Endothelial cell of umbilical vein (primary cell): ENCODE measurements at regions not wholly inside any gene's neighbourhood (a gene's known extent, or its start where the extent isn't known, plus 50 kb on each side); places are given as distances from the start of the nearest gene placed in this dataset.

ENCODE experiments used
- BruUV-seq: library from RNA; stranded (reverse); fragments of 400-500 nt; replicated peaks from 2 replicates; lab custom pipeline; 2021; lab: Mats Ljungman, UMichigan
- CTCF ChIA-PET: fragments of 300-600, 350-600 bp; sonication (Branson Sonifier 250); formaldehyde crosslinking; loops from one replicate; lab custom pipeline; 2021; ENCODE audit warnings: antibody characterized with exemption, inconsistent platforms; lab: Charles Lee
- POLR2A ChIA-PET: fragments of 300-600, 350-600 bp; sonication (Branson Sonifier 250); formaldehyde crosslinking; loops from one replicate; lab custom pipeline; 2021; ENCODE audit warnings: antibody characterized with exemption, inconsistent platforms; lab: Charles Lee
- DNase-seq: peaks from one replicate; pipeline ENCODE4 v3.0.0-alpha.2; 2011; ENCODE audit warnings: low read depth, low spot score
- FAIRE-seq: peaks from 2 replicates; lab custom pipeline; 2011; peaks lifted over from hg19 to GRCh38; lab: Jason Lieb, UNC
- H2AFZ ChIP-seq: 2 replicates; pipeline ENCODE4 v1.6.0; 2012; ENCODE audit warnings: low read depth, low read length, control low read depth, inconsistent platforms
- H3K27ac ChIP-seq: 2 replicates; pipeline ENCODE4 v1.5.1; 2011; ENCODE audit warnings: low read depth, mild to moderate bottlenecking, control low read depth, low read length, moderate library complexity; ENCODE audit not compliant: insufficient read depth
- H3K27me3 ChIP-seq, 2 experiments: 2 replicates each; pipeline versions ENCODE4 v1.6.0 to v1.6.1; 2011; ENCODE audit warnings: low read length in 2 of 2, mixed read lengths in 1 of 2; ENCODE audit not compliant: control insufficient read depth in 2 of 2, insufficient read depth in 2 of 2
- H3K36me3 ChIP-seq, 2 experiments: 2 replicates in 1 of 2; 3 replicates in 1 of 2; pipeline ENCODE4 v1.5.1; 2011; ENCODE audit warnings: low read length in 2 of 2, mild to moderate bottlenecking in 1 of 2, moderate library complexity in 1 of 2; ENCODE audit not compliant: control insufficient read depth in 2 of 2, insufficient read depth in 2 of 2; ENCODE audit errors: extremely low read depth in 1 of 2
- H3K4me1 ChIP-seq: 3 replicates; pipeline ENCODE4 v1.5.1; 2011; ENCODE audit warnings: mild to moderate bottlenecking, low read length; ENCODE audit not compliant: control insufficient read depth, insufficient read depth; ENCODE audit errors: extremely low read depth
- H3K4me2 ChIP-seq: 2 replicates; pipeline ENCODE4 v1.6.1; 2011; ENCODE audit warnings: low read length, control low read depth, mixed read lengths; ENCODE audit not compliant: insufficient read depth
- H3K4me3 ChIP-seq, 3 experiments: fragments of 200-600 bp in 1 of 3; sonication (generic), shearing (Covaris generic) in 1 of 3; replicated peaks in 1 of 3; 2 replicates each; pipeline ENCODE4 v1.5.1; 2011 to 2016; ENCODE audit warnings: control low read depth in 3 of 3, low read length in 3 of 3, mild to moderate bottlenecking in 2 of 3, inconsistent platforms in 1 of 3, low read depth in 1 of 3, moderate library complexity in 1 of 3; ENCODE audit not compliant: insufficient read depth in 1 of 3
- H3K79me2 ChIP-seq: 2 replicates; pipeline ENCODE4 v1.6.0; 2012; ENCODE audit warnings: low read length, inconsistent platforms; ENCODE audit not compliant: control insufficient read depth, insufficient read depth
- H3K9ac ChIP-seq: replicated peaks from 2 replicates; pipeline ENCODE3; 2011; ENCODE audit warnings: low read length, control low read depth; ENCODE audit not compliant: insufficient read depth; ENCODE audit errors: extremely low read depth
- H3K9me1 ChIP-seq: replicated peaks from 3 replicates; pipeline ENCODE4 v1.6.0; 2011; ENCODE audit warnings: mild to moderate bottlenecking, low read length; ENCODE audit not compliant: control insufficient read depth, insufficient read depth; ENCODE audit errors: extremely low read depth
- H3K9me3 ChIP-seq: replicated peaks from 2 replicates; pipeline ENCODE4 v1.5.1; 2012; ENCODE audit warnings: low read length, inconsistent platforms; ENCODE audit not compliant: control insufficient read depth, insufficient read depth
- H4K20me1 ChIP-seq: replicated peaks from 2 replicates; pipeline ENCODE3; 2011; ENCODE audit warnings: mild to moderate bottlenecking, low read length; ENCODE audit not compliant: control insufficient read depth, insufficient read depth; ENCODE audit errors: extremely low read depth
- CTCF ChIP-seq, 2 donors: IDR thresholded peaks; 1 replicate in 1 of 2; 2 replicates in 1 of 2; pipeline ENCODE4 v1.5.1; 2011; ENCODE audit warnings: low read length in 2 of 2, mild to moderate bottlenecking in 2 of 2, moderate library complexity in 2 of 2, control low read depth in 1 of 2, inconsistent platforms in 1 of 2, low read depth in 1 of 2; ENCODE audit not compliant: insufficient read depth in 1 of 2; ENCODE audit errors: extremely low read depth in 1 of 2
- EZH2 ChIP-seq: IDR thresholded peaks from 2 replicates; pipeline ENCODE4 v1.6.1; 2012; ENCODE audit warnings: borderline replicate concordance, low read depth, mild to moderate bottlenecking, moderate library complexity, low read length, inconsistent platforms; ENCODE audit not compliant: severe bottlenecking
- FOS ChIP-seq: IDR thresholded peaks from 2 replicates; pipeline ENCODE4 v1.6.1; 2011; ENCODE audit warnings: mild to moderate bottlenecking, low read length, moderate library complexity, borderline replicate concordance; ENCODE audit not compliant: insufficient read depth
- GATA2 ChIP-seq: IDR thresholded peaks from 2 replicates; pipeline ENCODE4 v1.7.0; 2011; ENCODE audit warnings: low read depth, mild to moderate bottlenecking, moderate library complexity, mixed read lengths, low read length; ENCODE audit not compliant: insufficient read length, insufficient read depth
- JUN ChIP-seq: IDR thresholded peaks from 2 replicates; pipeline ENCODE4 v1.6.1; 2011; ENCODE audit warnings: borderline replicate concordance, low read depth; ENCODE audit not compliant: insufficient read length, insufficient read depth
- MYC ChIP-seq: IDR thresholded peaks from one replicate; pipeline ENCODE4 v1.6.1; 2011; ENCODE audit warnings: mild to moderate bottlenecking, low read depth, low read length
- POLR2A ChIP-seq: IDR thresholded peaks from 2 replicates; pipeline ENCODE4 v1.6.1; 2012; ENCODE audit warnings: low read depth, mild to moderate bottlenecking, control low read depth, low read length
- POLR2AphosphoS5 ChIP-seq: IDR thresholded peaks from 2 replicates; pipeline ENCODE4 v1.6.1; 2012; ENCODE audit warnings: low read depth, mild to moderate bottlenecking, control low read depth, low read length, moderate library complexity; ENCODE audit not compliant: insufficient read depth
- dilution Hi-C: fragments of 300-500 bp; cut with MboI; formaldehyde crosslinking; loops from one replicate; pipeline ENCODE4 v1.15.0; 2019; ENCODE audit warnings: low sequenced_read_pairs; ENCODE audit not compliant: extremely low pct_ligation_motif_present
- intact Hi-C: fragments of 100-400 bp; cut with micrococcal nuclease; formaldehyde crosslinking; loops from one replicate; pipeline ENCODE4 v1.10.0; 2022
- TF ChIP-seq, protein P1 (sequence below): IDR thresholded peaks from 2 replicates; pipeline ENCODE4 v1.6.1; 2011; ENCODE audit not compliant: insufficient read depth, insufficient read length

DNA sequence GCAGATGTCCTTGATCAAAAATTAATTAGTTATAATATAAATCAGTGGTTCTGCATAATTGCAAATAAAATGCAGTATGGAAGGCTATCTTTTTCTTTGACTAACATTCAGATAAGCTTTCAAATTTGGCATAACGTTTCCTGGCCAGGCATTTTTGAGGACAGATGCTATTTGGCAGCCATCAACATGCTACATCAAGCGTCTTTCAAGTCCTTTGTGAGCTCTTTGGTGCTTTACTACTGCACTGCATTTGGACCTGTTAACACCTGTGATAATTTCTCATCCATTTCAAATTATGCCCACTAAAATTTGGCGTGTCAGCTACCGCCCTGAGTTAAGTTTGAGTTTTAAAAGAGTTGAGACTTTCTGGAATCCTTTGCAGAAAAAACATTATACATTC, 545.7 kb downstream of the STK39 start:
- H3K9me1 ChIP-seq: no peaks in the 10 kb centered on the region
- no peak overlapping the region for H2AFZ ChIP-seq
- no peaks in the 10 kb centered on the region for H3K27me3 ChIP-seq
- H3K4me3 ChIP-seq: no peak overlapping the region
- H3K4me1 ChIP-seq: no peaks in the 10 kb centered on the region
- no TSS peak for BruUV-seq
- DNase-seq (no peak), FAIRE-seq (no peak)
- H3K27ac ChIP-seq: no peak overlapping the region
- no peaks in the 10 kb centered on the region for H3K9me3 ChIP-seq
- dilution Hi-C loops: no loop called here
- TF ChIP-seq GATA2: no peak
- no peak for TF ChIP-seq POLR2A
- no peak for TF ChIP-seq FOS
- TF ChIP-seq, protein P1, sequence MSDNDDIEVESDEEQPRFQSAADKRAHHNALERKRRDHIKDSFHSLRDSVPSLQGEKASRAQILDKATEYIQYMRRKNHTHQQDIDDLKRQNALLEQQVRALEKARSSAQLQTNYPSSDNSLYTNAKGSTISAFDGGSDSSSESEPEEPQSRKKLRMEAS: no peak
- no peak for TF ChIP-seq MYC
- TF ChIP-seq JUN: no peak
- TF ChIP-seq POLR2AphosphoS5: no peak
- TF ChIP-seq EZH2: no peak
- TF ChIP-seq CTCF (IDR thresholded peaks at IDR 0.05; ENCODE audit: extremely low read depth in 1 of 2, insufficient read depth in 1 of 2, low read depth in 1 of 2, low read length in 2 of 2): no peak
- no peaks in the 10 kb centered on the region for H3K79me2 ChIP-seq
- intact Hi-C loops: no loop called here
- H3K9ac ChIP-seq: no peak overlapping the region
- POLR2A ChIA-PET: no interaction called here
- no peak overlapping the region for H3K4me2 ChIP-seq
- no peaks in the 10 kb centered on the region for H3K36me3 ChIP-seq
- H4K20me1 ChIP-seq: no peaks in the 10 kb centered on the region
- CTCF ChIA-PET: no interaction called here
